DMS53 treated with DMSO at 0.1 percent for 48 hours (cell line): ENCODE measurements at regions not wholly inside any gene's neighbourhood (a gene's known extent, or its start where the extent isn't known, plus 50 kb on each side); places are given as distances from the start of the nearest gene placed in this dataset.
"Not testable (repeated sequence)": the region's sequence is repeated elsewhere in the genome, so short reads cannot be mapped to it uniquely, and the experiment has no call there.

Experiments used
- DNase-seq: peaks from one replicate; lab custom pipeline; 2025; ENCODE audit not compliant: unreplicated experiment; lab: John Stamatoyannopoulos, UW

GRCh38 chr4:158053086-158053485 lies 119.7 kb downstream of the GASK1B start:
- DNase-seq = no peak

- DNase-seq = no peak
Measured at GRCh38 chr4:158051401-158052235, 121.2 kb downstream of the GASK1B start.

- DNase-seq = no peak
Measured at GRCh38 chr4:158050942-158051341, 121.9 kb downstream of the GASK1B start.

- no peak for DNase-seq
Measured at GRCh38 chr4:158046345-158046744, 126.5 kb downstream of the GASK1B start.

- no peak for DNase-seq
Measured at GRCh38 chr4:158043971-158044618, 128.7 kb downstream of the GASK1B start.

GRCh38 chr4:158042591-158043030 lies 130.2 kb downstream of the GASK1B start:
- no peak for DNase-seq

GRCh38 chr4:158038718-158039117 lies 134.1 kb downstream of the GASK1B start:
- no peak for DNase-seq

- DNase-seq = no peak
Measured at GRCh38 chr4:158036998-158037397, 135.8 kb downstream of the GASK1B start.

- no peak for DNase-seq
Measured at GRCh38 chr4:158035662-158036195, 137.1 kb downstream of the GASK1B start.

- peak; percentile 19 for DNase-seq
Measured at GRCh38 chr4:158033416-158034120, 139.3 kb downstream of the GASK1B start.

- no peak for DNase-seq
Measured at GRCh38 chr4:158032733-158033415, 140.0 kb downstream of the GASK1B start.

GRCh38 chr4:158028381-158028780 lies 144.4 kb downstream of the GASK1B start:
- not testable (repeated sequence) for DNase-seq

GRCh38 chr4:158025131-158025530 lies 147.7 kb downstream of the GASK1B start:
- no peak for DNase-seq

GRCh38 chr4:158020734-158021346 lies 152.0 kb downstream of the GASK1B start:
- DNase-seq = no peak

- DNase-seq = peak; percentile 53
Measured at GRCh38 chr4:158020176-158020575, 152.6 kb downstream of the GASK1B start.

GRCh38 chr4:158018831-158019230 lies 154.0 kb downstream of the GASK1B start:
- no peak for DNase-seq

- DNase-seq = no peak
Measured at GRCh38 chr4:158018221-158018830, 154.5 kb downstream of the GASK1B start.

GRCh38 chr4:158016511-158016910 lies 156.3 kb downstream of the GASK1B start:
- no peak for DNase-seq

GRCh38 chr4:158015241-158015640 lies 157.6 kb downstream of the GASK1B start:
- DNase-seq = no peak

GRCh38 chr4:158013858-158014257 lies 159.0 kb downstream of the GASK1B start:
- no peak for DNase-seq
